ENCODE measurements at regions not wholly inside any gene's neighbourhood (a gene's known extent, or its start where the extent isn't known, plus 50 kb on each side); places are given as distances from the start of the nearest gene placed in this dataset.
A peak's percentile ranks its signal among the peaks of the same experiment; 100 is the strongest.

DNA sequence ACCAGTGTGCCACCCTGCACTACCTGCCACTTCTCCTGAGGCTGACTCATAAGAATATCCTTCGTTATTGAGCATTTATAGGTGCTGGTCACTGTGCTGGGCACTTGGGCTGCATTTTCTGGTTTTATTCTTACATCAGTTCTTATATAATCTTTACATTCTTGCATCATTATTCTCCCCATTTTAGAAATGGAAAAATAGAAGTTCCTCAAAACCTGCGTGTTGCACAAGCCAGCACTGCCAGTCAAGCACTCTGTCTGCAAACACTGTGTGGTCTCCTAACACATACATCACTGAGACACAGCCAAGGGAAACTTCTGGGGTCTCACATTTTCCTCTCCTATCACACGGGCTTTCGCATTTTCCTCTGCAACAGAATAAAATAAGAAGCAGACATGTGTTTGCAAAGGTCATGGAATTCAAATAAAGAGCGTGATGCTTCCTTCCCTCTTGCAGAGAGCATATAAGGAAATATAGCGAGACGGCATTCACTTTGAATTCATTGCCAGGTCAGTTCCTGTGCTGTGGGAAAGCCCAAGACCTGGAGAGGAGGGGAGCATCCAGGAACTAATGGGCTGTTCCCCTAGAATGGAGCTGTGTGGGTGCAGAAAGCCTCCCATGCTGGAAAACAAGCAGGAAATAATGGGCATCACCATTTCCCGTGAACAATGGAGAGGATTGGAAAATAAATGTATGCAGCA, 73.9 kb upstream of the SEZ6L start:
- H3K4me3 ChIP-seq (replicated peaks in 1 of 3; ENCODE audit: low read depth in 2 of 3, low read length in 3 of 3): peak overlapping the region in 1 of 3 experiments; percentile 10
- no peak overlapping the region for H2AFZ ChIP-seq (ENCODE audit: insufficient read depth, low read depth, low read length, poor library complexity, severe bottlenecking)
- H3K9me3 ChIP-seq (replicated peaks in 1 of 2; ENCODE audit: control insufficient read depth in 1 of 2, insufficient read depth in 1 of 2, low read length in 2 of 2): no peaks in the 10 kb centered on the region
- no peaks in the 10 kb centered on the region for H3K79me2 ChIP-seq (ENCODE audit: insufficient read depth, low read length)
- peaks cover 0 to 9% (median 7%) of the 10 kb centered on the region in 7 donors for H3K9me3 Mint-ChIP-seq
- H3K27me3 Mint-ChIP-seq (ENCODE audit: low read depth in 3 of 3): peaks cover 4 to 12% (median 4%) of the 10 kb centered on the region in 3 donors
- H3K4me2 ChIP-seq (replicated peaks; ENCODE audit: extremely low read depth, low read length, poor library complexity, severe bottlenecking): peak overlapping the region; percentile 45
- H4K20me1 ChIP-seq (ENCODE audit: insufficient read depth, low read length): no peaks in the 10 kb centered on the region
- TF ChIP-seq, protein P1, sequence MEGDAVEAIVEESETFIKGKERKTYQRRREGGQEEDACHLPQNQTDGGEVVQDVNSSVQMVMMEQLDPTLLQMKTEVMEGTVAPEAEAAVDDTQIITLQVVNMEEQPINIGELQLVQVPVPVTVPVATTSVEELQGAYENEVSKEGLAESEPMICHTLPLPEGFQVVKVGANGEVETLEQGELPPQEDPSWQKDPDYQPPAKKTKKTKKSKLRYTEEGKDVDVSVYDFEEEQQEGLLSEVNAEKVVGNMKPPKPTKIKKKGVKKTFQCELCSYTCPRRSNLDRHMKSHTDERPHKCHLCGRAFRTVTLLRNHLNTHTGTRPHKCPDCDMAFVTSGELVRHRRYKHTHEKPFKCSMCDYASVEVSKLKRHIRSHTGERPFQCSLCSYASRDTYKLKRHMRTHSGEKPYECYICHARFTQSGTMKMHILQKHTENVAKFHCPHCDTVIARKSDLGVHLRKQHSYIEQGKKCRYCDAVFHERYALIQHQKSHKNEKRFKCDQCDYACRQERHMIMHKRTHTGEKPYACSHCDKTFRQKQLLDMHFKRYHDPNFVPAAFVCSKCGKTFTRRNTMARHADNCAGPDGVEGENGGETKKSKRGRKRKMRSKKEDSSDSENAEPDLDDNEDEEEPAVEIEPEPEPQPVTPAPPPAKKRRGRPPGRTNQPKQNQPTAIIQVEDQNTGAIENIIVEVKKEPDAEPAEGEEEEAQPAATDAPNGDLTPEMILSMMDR (IDR thresholded peaks at IDR 0.05): no peak
- WGBS (ENCODE audit: insufficient coverage): 0% methylated on average over 1 of the region's 8 CpGs
- H3K27me3 ChIP-seq (ENCODE audit: control insufficient read depth in 2 of 2, insufficient read depth in 2 of 2, low read length in 2 of 2): peaks cover 0 to 5% of the 10 kb centered on the region in 2 donors
- peak overlapping the region in 4 of 7 donors; percentile 1 to 24 (median 10) for H3K27ac Mint-ChIP-seq
- H3K4me1 ChIP-seq (ENCODE audit: control insufficient read depth in 1 of 2, insufficient read depth in 2 of 2, low read length in 2 of 2): peaks cover 16 to 17% of the 10 kb centered on the region in 2 donors
- intact Hi-C loops (cut with micrococcal nuclease): no loop called here
- H3K27ac ChIP-seq (ENCODE audit: low read depth in 1 of 2, low read length in 2 of 2): no peak overlapping the region
- peaks cover 16% of the 10 kb centered on the region for H3K4me1 Mint-ChIP-seq
- no peaks in the 10 kb centered on the region for H3K36me3 Mint-ChIP-seq
- DNase-seq: peak; percentile 5 to 33 (median 18)
- no peaks in the 10 kb centered on the region for H3K36me3 ChIP-seq (replicated peaks in 1 of 2; ENCODE audit: control insufficient read depth in 1 of 2, insufficient read depth in 2 of 2, low read length in 2 of 2)
- no peak overlapping the region for H3K9ac ChIP-seq (ENCODE audit: insufficient read depth, low read length, poor library complexity, severe bottlenecking)
- H3K4me3 Mint-ChIP-seq: peak overlapping the region; percentile 20 to 59

DNA sequence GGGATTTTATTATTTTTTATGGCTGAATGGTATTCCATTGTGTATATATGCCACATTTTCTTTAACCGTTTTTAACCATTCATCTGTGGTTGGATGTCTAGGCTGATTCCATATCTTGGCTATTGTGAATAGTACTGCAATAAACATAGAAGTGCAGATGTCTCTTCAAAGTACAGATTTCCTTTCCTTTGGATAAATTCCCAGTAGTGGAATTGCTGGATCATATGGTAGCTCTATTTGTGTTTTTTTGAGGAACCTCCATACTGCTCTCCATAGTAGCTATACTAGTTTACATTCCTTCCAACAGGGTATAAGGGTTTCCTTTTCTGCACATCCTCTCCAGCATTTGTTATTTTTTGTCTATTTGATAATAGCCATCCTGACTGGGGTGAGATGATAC, 71.9 kb upstream of the SEZ6L start:
- intact Hi-C loops (cut with micrococcal nuclease): no loop called here
- Histone ChIP-seq H4K20me1 (ENCODE audit: insufficient read depth, low read length) (no peaks in the 10 kb centered on the region), H3K27ac (ENCODE audit: low read depth in 1 of 2, low read length in 2 of 2) (no peak overlapping the region), H3K4me1 (ENCODE audit: control insufficient read depth in 1 of 2, insufficient read depth in 2 of 2, low read length in 2 of 2) (peaks cover 16 to 17% of the 10 kb centered on the region in 2 donors), H3K9ac (ENCODE audit: insufficient read depth, low read length, poor library complexity, severe bottlenecking) (no peak overlapping the region), H3K36me3 (replicated peaks in 1 of 2; ENCODE audit: control insufficient read depth in 1 of 2, insufficient read depth in 2 of 2, low read length in 2 of 2) (no peaks in the 10 kb centered on the region), H3K9me3 (replicated peaks in 1 of 2; ENCODE audit: control insufficient read depth in 1 of 2, insufficient read depth in 1 of 2, low read length in 2 of 2) (no peaks in the 10 kb centered on the region), H3K27me3 (ENCODE audit: control insufficient read depth in 2 of 2, insufficient read depth in 2 of 2, low read length in 2 of 2) (peaks cover 0 to 5% of the 10 kb centered on the region in 2 donors), H2AFZ (ENCODE audit: insufficient read depth, low read depth, low read length, poor library complexity, severe bottlenecking) (no peak overlapping the region), H3K4me2 (replicated peaks; ENCODE audit: extremely low read depth, low read length, poor library complexity, severe bottlenecking) (no peak overlapping the region), H3K79me2 (ENCODE audit: insufficient read depth, low read length) (no peaks in the 10 kb centered on the region), H3K4me3 (replicated peaks in 1 of 3; ENCODE audit: low read depth in 2 of 3, low read length in 3 of 3) (no peak overlapping the region)
- Mint-ChIP-seq H3K4me1 (peaks cover 16% of the 10 kb centered on the region), H3K4me3 (no peak overlapping the region), H3K9me3 (peaks cover 0 to 9% (median 7%) of the 10 kb centered on the region in 7 donors), H3K27me3 (ENCODE audit: low read depth in 3 of 3) (peaks cover 0 to 13% (median 8%) of the 10 kb centered on the region in 3 donors), H3K36me3 (no peaks in the 10 kb centered on the region), H3K27ac (no peak overlapping the region)
- DNase-seq: no peak
- WGBS (ENCODE audit: insufficient coverage): no CpG with 5 or more reads among the region's 1 CpG
- TF ChIP-seq, protein P1 (IDR thresholded peaks at IDR 0.05): no peak
